ENCODE measurements at regions not wholly inside any gene's neighbourhood (a gene's known extent, or its start where the extent isn't known, plus 50 kb on each side); places are given as distances from the start of the nearest gene placed in this dataset.

DNA sequence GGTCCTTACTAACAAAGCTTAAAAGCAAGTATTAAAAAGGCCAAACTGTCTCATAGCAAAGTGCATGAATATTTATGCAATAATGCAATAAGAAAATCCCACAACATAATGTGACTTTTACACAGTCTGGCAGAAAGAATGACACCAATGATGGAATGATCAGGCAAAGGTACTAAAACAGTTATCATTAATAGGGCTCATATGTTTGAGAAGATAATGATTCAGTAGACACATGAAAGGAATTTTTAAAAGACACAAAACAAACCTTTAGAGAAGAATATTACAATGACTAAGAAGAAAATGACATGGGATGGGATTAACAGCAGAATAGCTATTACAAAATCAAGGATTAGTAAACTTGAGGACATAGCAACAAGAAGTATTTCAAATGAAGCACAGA lies 1411.2 kb upstream of the TMEM132C start:
- CTCF ChIA-PET: interaction anchor here (1.8 kb wide), 1 partner anchor 19 kb away, joined by 7 read pairs; no protein-coding TSS in a partner anchor
- DNase-seq (ENCODE audit: low read depth, low spot score): no peak
- BruUV-seq (replicated peaks): no TSS peak

More for the DNA sequence above, 1411.2 kb upstream of the TMEM132C start:
- no peaks in the 10 kb centered on the region for H3K36me3 ChIP-seq (ENCODE audit: control insufficient read depth in 2 of 2, insufficient read depth in 2 of 2, low read length in 1 of 2)
- in situ Hi-C loops (cut with MboI): loop anchor here (25.0 kb wide), 1 partner anchor 1668 kb away; the partner anchor contains the start of gene TMEM132B
- H3K9ac ChIP-seq (ENCODE audit: control insufficient read depth, insufficient read depth, low read length): no peak overlapping the region
- intact Hi-C loops (cut with micrococcal nuclease; ENCODE audit: unreplicated experiment): no loop called here
- FAIRE-seq (no peak), ATAC-seq (no peak)
- H3K4me2 ChIP-seq (ENCODE audit: control insufficient read depth, insufficient read depth): no peak overlapping the region
- H3K27me3 ChIP-seq (replicated peaks in 1 of 2; ENCODE audit: control insufficient read depth in 2 of 2, insufficient read depth in 2 of 2, low read length in 1 of 2): no peaks in the 10 kb centered on the region
- no peak for TF ChIP-seq ESRRA (IDR thresholded peaks at IDR 0.05; ENCODE audit: low read length)
- no peak for TF ChIP-seq EP300 (IDR thresholded peaks at IDR 0.05; ENCODE audit: borderline replicate concordance in 1 of 2, control insufficient read depth in 1 of 2, low read depth in 2 of 2, low read length in 2 of 2)
- TF ChIP-seq, protein P1, sequence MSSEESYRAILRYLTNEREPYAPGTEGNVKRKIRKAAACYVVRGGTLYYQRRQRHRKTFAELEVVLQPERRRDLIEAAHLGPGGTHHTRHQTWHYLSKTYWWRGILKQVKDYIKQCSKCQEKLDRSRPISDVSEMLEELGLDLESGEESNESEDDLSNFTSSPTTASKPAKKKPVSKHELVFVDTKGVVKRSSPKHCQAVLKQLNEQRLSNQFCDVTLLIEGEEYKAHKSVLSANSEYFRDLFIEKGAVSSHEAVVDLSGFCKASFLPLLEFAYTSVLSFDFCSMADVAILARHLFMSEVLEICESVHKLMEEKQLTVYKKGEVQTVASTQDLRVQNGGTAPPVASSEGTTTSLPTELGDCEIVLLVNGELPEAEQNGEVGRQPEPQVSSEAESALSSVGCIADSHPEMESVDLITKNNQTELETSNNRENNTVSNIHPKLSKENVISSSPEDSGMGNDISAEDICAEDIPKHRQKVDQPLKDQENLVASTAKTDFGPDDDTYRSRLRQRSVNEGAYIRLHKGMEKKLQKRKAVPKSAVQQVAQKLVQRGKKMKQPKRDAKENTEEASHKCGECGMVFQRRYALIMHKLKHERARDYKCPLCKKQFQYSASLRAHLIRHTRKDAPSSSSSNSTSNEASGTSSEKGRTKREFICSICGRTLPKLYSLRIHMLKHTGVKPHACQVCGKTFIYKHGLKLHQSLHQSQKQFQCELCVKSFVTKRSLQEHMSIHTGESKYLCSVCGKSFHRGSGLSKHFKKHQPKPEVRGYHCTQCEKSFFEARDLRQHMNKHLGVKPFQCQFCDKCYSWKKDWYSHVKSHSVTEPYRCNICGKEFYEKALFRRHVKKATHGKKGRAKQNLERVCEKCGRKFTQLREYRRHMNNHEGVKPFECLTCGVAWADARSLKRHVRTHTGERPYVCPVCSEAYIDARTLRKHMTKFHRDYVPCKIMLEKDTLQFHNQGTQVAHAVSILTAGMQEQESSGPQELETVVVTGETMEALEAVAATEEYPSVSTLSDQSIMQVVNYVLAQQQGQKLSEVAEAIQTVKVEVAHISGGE (CRISPR knock-in tag; IDR thresholded peaks at IDR 0.05): no peak
- TF ChIP-seq BACH1 (IDR thresholded peaks at IDR 0.05; ENCODE audit: borderline replicate concordance): no peak
- no peak for TF ChIP-seq TCF7 (IDR thresholded peaks at IDR 0.05; ENCODE audit: borderline replicate concordance)
- no peak for TF ChIP-seq ZNF217 (IDR thresholded peaks at IDR 0.05)
- no peak for TF ChIP-seq ZNF274 (IDR thresholded peaks at IDR 0.05; ENCODE audit: insufficient read depth, insufficient read length)
- no peak for TF ChIP-seq ZNF622 (IDR thresholded peaks at IDR 0.05)
- no peak for TF ChIP-seq POLR2A (IDR thresholded peaks at IDR 0.05; ENCODE audit: low read depth, low read length)
- TF ChIP-seq ETV6 (conservative IDR thresholded peaks at IDR 0.05 in 1 of 2, IDR thresholded peaks at IDR 0.05 in 1 of 2; ENCODE audit: borderline replicate concordance in 1 of 2, low read depth in 1 of 2): no peak
- TF ChIP-seq, protein P2, sequence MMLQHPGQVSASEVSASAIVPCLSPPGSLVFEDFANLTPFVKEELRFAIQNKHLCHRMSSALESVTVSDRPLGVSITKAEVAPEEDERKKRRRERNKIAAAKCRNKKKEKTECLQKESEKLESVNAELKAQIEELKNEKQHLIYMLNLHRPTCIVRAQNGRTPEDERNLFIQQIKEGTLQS (IDR thresholded peaks at IDR 0.05; ENCODE audit: borderline replicate concordance, extremely low read depth, low read depth, low read length): no peak
- TF ChIP-seq MTA3 (IDR thresholded peaks at IDR 0.05; ENCODE audit: borderline replicate concordance, low read length): no peak
- no peak for TF ChIP-seq MXI1 (IDR thresholded peaks at IDR 0.05; ENCODE audit: low read depth, low read length)
- TF ChIP-seq NKRF (conservative IDR thresholded peaks at IDR 0.05): no peak
- TF ChIP-seq, protein P3, sequence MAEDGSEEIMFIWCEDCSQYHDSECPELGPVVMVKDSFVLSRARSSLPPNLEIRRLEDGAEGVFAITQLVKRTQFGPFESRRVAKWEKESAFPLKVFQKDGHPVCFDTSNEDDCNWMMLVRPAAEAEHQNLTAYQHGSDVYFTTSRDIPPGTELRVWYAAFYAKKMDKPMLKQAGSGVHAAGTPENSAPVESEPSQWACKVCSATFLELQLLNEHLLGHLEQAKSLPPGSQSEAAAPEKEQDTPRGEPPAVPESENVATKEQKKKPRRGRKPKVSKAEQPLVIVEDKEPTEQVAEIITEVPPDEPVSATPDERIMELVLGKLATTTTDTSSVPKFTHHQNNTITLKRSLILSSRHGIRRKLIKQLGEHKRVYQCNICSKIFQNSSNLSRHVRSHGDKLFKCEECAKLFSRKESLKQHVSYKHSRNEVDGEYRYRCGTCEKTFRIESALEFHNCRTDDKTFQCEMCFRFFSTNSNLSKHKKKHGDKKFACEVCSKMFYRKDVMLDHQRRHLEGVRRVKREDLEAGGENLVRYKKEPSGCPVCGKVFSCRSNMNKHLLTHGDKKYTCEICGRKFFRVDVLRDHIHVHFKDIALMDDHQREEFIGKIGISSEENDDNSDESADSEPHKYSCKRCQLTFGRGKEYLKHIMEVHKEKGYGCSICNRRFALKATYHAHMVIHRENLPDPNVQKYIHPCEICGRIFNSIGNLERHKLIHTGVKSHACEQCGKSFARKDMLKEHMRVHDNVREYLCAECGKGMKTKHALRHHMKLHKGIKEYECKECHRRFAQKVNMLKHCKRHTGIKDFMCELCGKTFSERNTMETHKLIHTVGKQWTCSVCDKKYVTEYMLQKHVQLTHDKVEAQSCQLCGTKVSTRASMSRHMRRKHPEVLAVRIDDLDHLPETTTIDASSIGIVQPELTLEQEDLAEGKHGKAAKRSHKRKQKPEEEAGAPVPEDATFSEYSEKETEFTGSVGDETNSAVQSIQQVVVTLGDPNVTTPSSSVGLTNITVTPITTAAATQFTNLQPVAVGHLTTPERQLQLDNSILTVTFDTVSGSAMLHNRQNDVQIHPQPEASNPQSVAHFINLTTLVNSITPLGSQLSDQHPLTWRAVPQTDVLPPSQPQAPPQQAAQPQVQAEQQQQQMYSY (CRISPR knock-in tag; IDR thresholded peaks at IDR 0.05): no peak
- ChIA-PET POLR2A (no interaction called here), RAD21 (ENCODE audit: unreplicated experiment) (no interaction called here), SMC1A (ENCODE audit: uncharacterized antibody, unreplicated experiment) (no interaction called here)
- H3K27ac ChIP-seq (ENCODE audit: control insufficient read depth, insufficient read depth): no peak overlapping the region
- H2AFZ ChIP-seq (ENCODE audit: control insufficient read depth, low read depth, low read length): no peak overlapping the region
- H3K4me3 ChIP-seq: no peak overlapping the region
- no peaks in the 10 kb centered on the region for H3K4me1 ChIP-seq (ENCODE audit: control insufficient read depth, insufficient read depth, low read length)
- H4K20me1 ChIP-seq (ENCODE audit: control insufficient read depth, insufficient read depth): no peaks in the 10 kb centered on the region; the same call in 1 of the 2 replicates
- no peaks in the 10 kb centered on the region for H3K9me3 ChIP-seq (replicated peaks; ENCODE audit: control insufficient read depth, insufficient read depth, low read length)
- no peaks in the 10 kb centered on the region for H3K79me2 ChIP-seq (ENCODE audit: control insufficient read depth, insufficient read depth, low read length)
